GM19463 (cell line): ENCODE measurements at regions not wholly inside any gene's neighbourhood (a gene's known extent, or its start where the extent isn't known, plus 50 kb on each side); places are given as distances from the start of the nearest gene placed in this dataset.
"Not testable (repeated sequence)": the region's sequence is repeated elsewhere in the genome, so short reads cannot be mapped to it uniquely, and the experiment has no call there.

Source experiments
- ATAC-seq: cut with Tn5 transposase; IDR thresholded peaks from one replicate; pipeline ENCODE4 v1.9.1; 2021; ENCODE audit warnings: mild to moderate bottlenecking, moderate library complexity; ENCODE audit not compliant: unreplicated experiment

DNA sequence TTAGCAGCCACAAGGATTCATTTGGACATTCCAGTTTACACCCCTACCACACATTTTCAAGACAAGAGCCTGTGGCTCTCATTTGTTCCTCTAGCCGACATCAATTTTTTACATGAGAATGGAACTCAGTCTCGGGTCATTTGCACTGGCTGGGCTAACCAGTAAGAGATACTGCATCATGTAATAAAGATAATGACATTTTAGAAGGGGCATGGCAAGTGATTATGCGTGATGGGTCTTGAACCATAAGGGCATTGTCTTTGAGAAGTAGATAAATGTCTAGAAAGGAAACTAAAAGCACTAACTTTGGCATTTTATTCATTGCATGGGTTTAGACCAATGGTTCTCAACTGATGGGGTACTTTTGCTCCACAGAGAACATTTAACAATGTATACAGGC, 146.0 kb upstream of the GRM7 start:
- no peak for ATAC-seq

DNA sequence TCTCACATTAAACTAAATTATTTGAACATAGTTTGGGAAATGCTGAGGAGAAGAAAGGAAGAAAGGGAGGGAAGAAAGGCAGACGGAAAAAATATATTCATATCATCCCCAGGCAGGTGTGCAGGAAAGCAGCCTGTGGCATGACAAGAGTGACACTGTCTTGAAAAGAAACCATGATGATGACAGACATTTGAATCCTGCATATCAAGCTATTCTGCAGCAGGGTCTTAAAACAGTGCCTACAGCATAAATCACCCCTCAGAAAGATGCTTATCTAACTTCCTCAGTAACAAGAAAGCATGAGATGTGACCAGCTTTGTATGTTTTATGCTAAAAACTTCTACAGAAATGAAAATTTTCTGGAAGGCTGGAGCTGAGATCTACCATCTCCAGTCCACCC, 144.5 kb upstream of the GRM7 start:
- no peak for ATAC-seq

DNA sequence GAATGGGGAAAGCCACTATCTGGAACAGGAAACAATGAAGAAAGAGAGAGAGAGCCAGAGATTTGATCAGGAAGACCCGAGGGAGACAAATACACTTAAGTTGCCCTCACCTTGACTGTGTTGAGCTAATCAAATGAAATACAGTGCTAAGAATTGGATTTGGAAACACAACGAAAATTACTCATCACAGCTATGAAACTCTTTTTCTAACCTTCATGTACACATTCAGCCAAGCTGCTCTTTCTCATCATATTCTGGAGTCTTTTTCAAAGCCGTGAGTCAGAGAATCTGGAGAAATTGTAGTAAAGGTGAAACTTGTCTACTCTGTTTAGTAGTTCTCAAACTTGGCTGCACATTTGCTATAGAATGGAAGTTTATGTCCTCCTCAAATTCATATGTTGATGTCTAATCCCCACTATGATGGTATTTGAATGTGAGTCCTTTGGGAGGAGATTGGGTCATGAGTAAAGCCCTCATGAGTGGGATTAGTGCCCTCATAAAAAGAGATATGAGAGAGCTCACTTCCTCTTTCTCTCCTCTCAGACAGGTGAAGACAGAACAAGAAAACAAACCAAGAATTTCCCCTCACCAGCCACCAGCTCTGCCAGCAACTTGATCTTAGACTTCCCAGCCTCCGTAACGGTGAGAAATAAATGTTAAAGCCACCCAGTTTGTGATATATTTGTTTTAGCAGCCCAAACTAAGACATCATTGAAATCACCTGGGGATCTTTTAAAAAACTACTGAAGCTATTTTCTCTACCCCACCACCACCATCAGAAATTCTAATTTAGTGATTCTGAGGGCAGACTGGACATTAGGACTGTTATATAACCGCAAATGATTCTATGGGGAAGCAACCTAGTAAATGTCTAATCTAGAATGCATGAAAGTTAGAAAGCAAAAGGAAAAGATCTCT, 143.6 kb upstream of the GRM7 start:
- peak; percentile 90 for ATAC-seq

GRCh38 chr3:6719999-6720398, 140.9 kb upstream of the GRM7 start:
- no peak for ATAC-seq

- no peak for ATAC-seq
These were observed 139.4 kb upstream of the GRM7 start for GRCh38 chr3:6721491-6721890.

GRCh38 chr3:6723205-6723604, 137.7 kb upstream of the GRM7 start:
- no peak for ATAC-seq

DNA sequence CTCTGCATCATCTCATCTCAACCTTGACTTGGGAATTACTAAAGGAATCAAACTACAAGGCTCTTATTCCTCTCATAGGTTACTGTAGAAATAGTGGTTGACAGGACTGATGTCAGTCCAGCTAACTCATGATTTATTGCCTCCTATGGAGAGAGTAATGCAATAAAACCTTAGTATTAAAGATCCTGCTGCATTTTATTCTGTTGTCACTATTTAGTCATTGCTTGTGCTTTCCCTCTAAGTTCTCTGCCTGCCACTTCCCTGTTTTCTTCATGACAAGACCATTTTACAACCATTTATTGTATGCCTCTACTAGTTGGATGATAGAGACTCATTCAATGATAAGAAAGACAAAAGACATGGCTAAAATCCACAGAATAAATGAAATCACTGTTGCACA, 134.1 kb upstream of the GRM7 start:
- ATAC-seq: no peak

DNA sequence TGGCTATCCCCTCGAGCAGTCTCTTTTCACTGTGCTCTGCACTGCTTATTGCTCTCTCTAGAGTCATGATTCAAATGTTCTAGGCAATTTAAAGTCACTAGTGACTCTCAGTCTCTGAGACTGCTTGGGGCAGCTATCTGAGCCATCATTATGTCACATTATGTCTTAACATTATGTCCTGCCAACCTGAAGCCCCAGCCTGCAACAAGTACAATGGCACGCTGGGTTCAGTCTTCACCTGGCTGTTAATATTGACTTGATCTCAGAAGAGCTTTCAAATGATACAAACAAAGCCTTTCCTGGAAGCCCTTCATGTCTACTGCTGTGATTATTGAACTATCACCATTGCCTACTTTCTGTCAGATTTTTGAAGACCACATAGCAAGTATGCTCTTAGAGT, 128.1 kb upstream of the GRM7 start:
- ATAC-seq: no peak

- no peak for ATAC-seq
These were observed 127.1 kb upstream of the GRM7 start for GRCh38 chr3:6733699-6734394.

- no peak for ATAC-seq
These were observed 126.5 kb upstream of the GRM7 start for GRCh38 chr3:6734395-6734746.

- ATAC-seq: no peak
These were observed 123.9 kb upstream of the GRM7 start for GRCh38 chr3:6736836-6737629.

DNA sequence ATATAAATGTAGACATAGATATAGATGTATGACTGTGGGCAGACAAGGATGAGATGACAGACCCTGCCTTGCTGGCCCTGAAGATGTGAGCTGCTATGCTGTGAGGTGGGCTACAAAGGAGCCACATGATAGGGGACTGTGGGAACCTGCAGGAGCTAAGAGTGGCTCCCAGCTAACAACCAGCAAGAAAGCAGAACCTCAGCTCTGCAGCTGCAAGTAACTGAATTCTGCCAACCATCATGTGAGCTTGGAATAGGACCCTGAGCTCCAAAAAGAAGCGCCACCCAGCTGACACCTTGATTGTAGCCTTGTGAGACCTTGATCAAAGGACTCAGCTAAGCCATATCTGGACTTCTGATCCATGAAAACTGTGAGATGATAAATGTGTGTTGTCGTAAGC, 123.3 kb upstream of the GRM7 start:
- no peak for ATAC-seq

GRCh38 chr3:6739288-6739687, 121.6 kb upstream of the GRM7 start:
- ATAC-seq: no peak

GRCh38 chr3:6743067-6743720, 117.7 kb upstream of the GRM7 start:
- no peak for ATAC-seq

DNA sequence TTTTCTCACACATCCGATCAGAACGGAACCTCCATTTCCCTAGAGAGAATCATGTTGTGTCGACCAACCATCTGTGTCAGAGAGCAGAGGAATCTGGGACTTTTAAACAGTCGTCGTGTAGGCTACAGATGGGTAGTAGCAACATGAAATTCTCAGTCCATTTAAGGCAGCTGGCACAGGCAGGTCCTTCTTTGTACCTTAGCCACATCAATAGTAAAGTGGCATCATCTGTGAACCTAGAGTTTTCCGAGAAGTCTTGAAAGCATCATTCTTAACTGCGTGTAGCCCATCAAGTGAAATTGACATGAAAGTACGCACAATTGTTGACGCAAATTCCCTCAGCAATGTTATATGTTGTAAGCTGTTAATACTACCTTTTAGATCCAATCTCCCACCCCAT, 114.5 kb upstream of the GRM7 start:
- no peak for ATAC-seq

- ATAC-seq: no peak
These were observed 113.9 kb upstream of the GRM7 start for GRCh38 chr3:6747017-6747416.

DNA sequence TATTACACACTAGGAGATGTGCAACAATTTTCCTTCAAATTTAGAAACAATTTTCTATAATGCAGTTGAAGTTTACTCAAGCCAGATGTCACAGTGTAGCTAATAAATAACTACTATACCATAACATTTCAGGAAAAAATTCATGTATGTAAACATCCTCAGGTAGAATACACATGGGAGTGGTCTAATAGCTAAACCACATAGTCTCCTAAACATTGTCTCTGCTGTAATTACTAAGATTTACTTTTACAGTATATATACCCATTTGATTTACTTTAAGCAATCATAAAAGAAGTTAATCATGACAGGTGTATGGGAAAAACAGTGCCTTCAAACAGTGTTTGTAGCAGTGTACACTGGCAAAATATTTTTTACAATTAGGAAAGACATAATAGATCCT, 110.1 kb upstream of the GRM7 start:
- no peak for ATAC-seq

GRCh38 chr3:6753536-6753935, 107.4 kb upstream of the GRM7 start:
- ATAC-seq: no peak

DNA sequence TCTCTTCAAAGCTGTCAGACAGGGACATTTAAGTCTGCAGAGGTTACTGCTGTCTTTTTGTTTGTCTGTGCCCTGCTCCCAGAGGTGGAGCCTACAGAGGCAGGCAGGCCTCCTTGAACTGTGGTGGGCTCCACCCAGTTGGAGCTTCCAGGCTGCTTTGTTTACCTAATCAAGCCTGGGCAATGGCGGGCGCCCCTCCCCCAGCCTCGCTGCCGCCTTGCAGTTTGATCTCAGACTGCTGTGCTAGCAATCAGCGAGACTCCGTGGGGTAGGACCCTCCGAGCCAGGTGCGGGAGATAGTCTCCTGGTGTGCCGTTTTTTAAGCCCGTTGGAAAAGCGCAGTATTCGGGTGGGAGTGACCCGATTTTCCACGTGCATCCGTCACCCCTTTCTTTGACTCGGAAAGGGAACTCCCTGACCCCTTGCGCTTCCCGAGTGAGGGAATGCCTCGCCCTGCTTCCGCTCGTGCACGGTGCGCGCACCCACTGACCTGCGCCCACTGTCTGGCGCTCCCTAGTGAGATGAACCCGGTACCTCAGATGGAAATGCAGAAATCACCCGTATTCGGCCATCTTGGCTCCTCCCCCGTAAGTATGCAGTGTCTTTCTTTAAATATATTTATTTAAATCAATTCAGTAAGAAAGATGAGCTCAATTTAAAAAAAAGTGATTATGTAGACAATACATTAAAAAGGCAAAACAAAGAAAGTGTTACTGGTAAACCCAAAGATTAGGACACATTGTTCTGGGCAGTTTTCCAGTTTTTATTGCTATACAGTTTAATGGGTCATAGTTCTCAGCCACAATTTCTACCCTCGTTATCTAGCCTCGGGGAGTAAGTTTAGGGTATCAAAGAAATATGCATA, 91.2 kb upstream of the GRM7 start:
- not testable (repeated sequence) for ATAC-seq

DNA sequence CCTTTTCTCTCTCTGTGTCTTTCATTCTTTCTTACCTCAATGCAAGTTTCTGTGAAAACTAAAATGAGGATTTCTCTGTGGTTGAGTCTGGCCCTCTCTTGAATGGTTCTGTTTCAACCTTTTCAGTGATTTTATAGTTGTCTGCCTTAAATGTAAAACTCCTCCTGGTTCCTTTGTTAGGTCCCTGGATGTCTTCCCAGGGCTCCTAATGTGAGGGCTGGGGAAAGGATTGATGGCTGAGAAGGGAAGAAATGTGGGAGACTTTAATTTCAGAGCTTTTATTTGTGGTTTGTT, 90.6 kb upstream of the GRM7 start:
- no peak for ATAC-seq
